KMS-11 (cell line): ENCODE measurements at regions not wholly inside any gene's neighbourhood (a gene's known extent, or its start where the extent isn't known, plus 50 kb on each side); places are given as distances from the start of the nearest gene placed in this dataset.
"Not testable (repeated sequence)": the region's sequence is repeated elsewhere in the genome, so short reads cannot be mapped to it uniquely, and the experiment has no call there.

ENCODE experiments used
- H2AFZ ChIP-seq: fragments of 200-600 bp; sonication (generic); 2 replicates; pipeline ENCODE4 v1.6.1; 2016; ENCODE audit warnings: antibody characterized with exemption, mixed run types, low read depth
- H3K27ac ChIP-seq: fragments of 200-600 bp; sonication (generic); 2 replicates; pipeline ENCODE4 v1.6.1; 2016; ENCODE audit warnings: mild to moderate bottlenecking, mixed run types
- H3K27me3 ChIP-seq: fragments of 200-600 bp; sonication (generic); 2 replicates; pipeline ENCODE4 v1.6.1; 2017; ENCODE audit warnings: mild to moderate bottlenecking, low read depth, mixed run types, moderate library complexity; ENCODE audit not compliant: insufficient read depth
- H3K36me3 ChIP-seq: fragments of 200-600 bp; sonication (generic); 2 replicates; pipeline ENCODE4 v1.6.1; 2017; ENCODE audit warnings: mild to moderate bottlenecking, mixed run types; ENCODE audit not compliant: insufficient read depth
- H3K4me1 ChIP-seq: fragments of 200-600 bp; sonication (generic); 2 replicates; pipeline ENCODE4 v1.6.1; 2016; ENCODE audit warnings: mild to moderate bottlenecking, low read depth, mixed run types; ENCODE audit not compliant: poor library complexity, severe bottlenecking
- H3K4me2 ChIP-seq: fragments of 200-600 bp; sonication (generic); 2 replicates; pipeline ENCODE4 v1.7.0; 2016; ENCODE audit warnings: mild to moderate bottlenecking, mixed run types
- H3K4me3 ChIP-seq: fragments of 200-600 bp; sonication (generic); IDR thresholded peaks from 2 replicates; pipeline ENCODE4 v1.6.1; 2017; ENCODE audit warnings: low read depth, low read length, mixed read lengths; ENCODE audit not compliant: insufficient read depth
- H3K79me2 ChIP-seq: fragments of 200-600 bp; sonication (generic); 2 replicates; pipeline ENCODE4 v1.6.1; 2016; ENCODE audit warnings: low read depth, mixed run types; ENCODE audit not compliant: insufficient read depth
- H3K9ac ChIP-seq: fragments of 200-600 bp; sonication (generic); 2 replicates; pipeline ENCODE4 v1.6.1; 2016; ENCODE audit warnings: mild to moderate bottlenecking, mixed run types
- H4K20me1 ChIP-seq: fragments of 200-600 bp; sonication (generic); 2 replicates; pipeline ENCODE4 v1.6.1; 2016; ENCODE audit warnings: mild to moderate bottlenecking, mixed run types; ENCODE audit not compliant: insufficient read depth
- CTCF ChIP-seq: fragments of 200-600 bp; sonication (generic); conservative IDR thresholded peaks from 2 replicates; pipeline ENCODE4 v1.6.1; 2017; ENCODE audit warnings: low read depth, mild to moderate bottlenecking, antibody characterized with exemption, low read length, moderate library complexity, mixed read lengths

- H3K4me2 ChIP-seq = no peak overlapping the region
- no peaks in the 10 kb centered on the region for H4K20me1 ChIP-seq
- H3K27ac ChIP-seq = no peak overlapping the region
- no peak overlapping the region for H2AFZ ChIP-seq
- no peak overlapping the region for H3K9ac ChIP-seq
- H3K4me3 ChIP-seq = no peak overlapping the region
- no peaks in the 10 kb centered on the region for H3K4me1 ChIP-seq
- no peaks in the 10 kb centered on the region for H3K27me3 ChIP-seq
- no peaks in the 10 kb centered on the region for H3K79me2 ChIP-seq
- no peak for TF ChIP-seq CTCF
- H3K36me3 ChIP-seq = no peaks in the 10 kb centered on the region
These were observed 864.0 kb upstream of the ZEB2 start for GRCh38 chr2:145383961-145384360.

GRCh38 chr2:145380436-145381017 lies 860.6 kb upstream of the ZEB2 start:
- no peak for TF ChIP-seq CTCF
- no peak overlapping the region for H3K4me2 ChIP-seq

GRCh38 chr2:145379934-145380333 lies 860.0 kb upstream of the ZEB2 start:
- TF ChIP-seq CTCF = no peak
- Histone ChIP-seq H3K79me2 (no peaks in the 10 kb centered on the region), H4K20me1 (no peaks in the 10 kb centered on the region), H3K4me3 (no peak overlapping the region), H3K36me3 (no peaks in the 10 kb centered on the region), H3K9ac (no peak overlapping the region), H3K27ac (no peak overlapping the region), H3K4me2 (no peak overlapping the region), H2AFZ (no peak overlapping the region), H3K27me3 (no peaks in the 10 kb centered on the region), H3K4me1 (no peaks in the 10 kb centered on the region)

More at GRCh38 chr2:145380436-145381017, 860.6 kb upstream of the ZEB2 start:
- H3K79me2 ChIP-seq = no peaks in the 10 kb centered on the region
- H3K36me3 ChIP-seq = no peaks in the 10 kb centered on the region
- H4K20me1 ChIP-seq = no peaks in the 10 kb centered on the region
- no peak overlapping the region for H3K4me3 ChIP-seq
- H3K27ac ChIP-seq = no peak overlapping the region
- no peaks in the 10 kb centered on the region for H3K27me3 ChIP-seq
- no peak overlapping the region for H3K9ac ChIP-seq
- H3K4me1 ChIP-seq = no peaks in the 10 kb centered on the region
- no peak overlapping the region for H2AFZ ChIP-seq

GRCh38 chr2:145374165-145374564 lies 854.2 kb upstream of the ZEB2 start:
- Histone ChIP-seq H3K79me2 (no peaks in the 10 kb centered on the region), H3K4me2 (no peak overlapping the region), H3K27me3 (no peaks in the 10 kb centered on the region), H3K27ac (no peak overlapping the region), H3K4me3 (no peak overlapping the region), H3K36me3 (no peaks in the 10 kb centered on the region), H3K4me1 (no peaks in the 10 kb centered on the region), H2AFZ (no peak overlapping the region), H3K9ac (no peak overlapping the region), H4K20me1 (no peaks in the 10 kb centered on the region)
- TF ChIP-seq CTCF = no peak

GRCh38 chr2:145367334-145367733 lies 847.4 kb upstream of the ZEB2 start:
- not testable (repeated sequence) for H3K4me2 ChIP-seq, H4K20me1 ChIP-seq, H3K27ac ChIP-seq, H3K4me1 ChIP-seq, H3K79me2 ChIP-seq, H3K4me3 ChIP-seq, H2AFZ ChIP-seq, H3K27me3 ChIP-seq, H3K36me3 ChIP-seq, H3K9ac ChIP-seq
